SJSA1 (cell line): ENCODE measurements at regions not wholly inside any gene's neighbourhood (a gene's known extent, or its start where the extent isn't known, plus 50 kb on each side); places are given as distances from the start of the nearest gene placed in this dataset.

Source experiments
- DNase-seq, 2 experiments: peaks; one replicate each; pipeline ENCODE4 v3.0.0-alpha.2; 2015 to 2020; ENCODE audit warnings: low spot score in 2 of 2, low read depth in 1 of 2
- H3K27ac ChIP-seq: fragments of 250-450 bp; sonication (Bioruptor Pico); 2 replicates; pipeline ENCODE4 v1.5.1; 2020; ENCODE audit warnings: mild to moderate bottlenecking, moderate library complexity
- H3K27me3 ChIP-seq: fragments of 250-450 bp; sonication (Bioruptor Pico); replicated peaks from 2 replicates; pipeline ENCODE4 v1.5.1; 2020; ENCODE audit warnings: mild to moderate bottlenecking, moderate library complexity
- H3K36me3 ChIP-seq: fragments of 250-450 bp; sonication (Bioruptor Pico); 2 replicates; pipeline ENCODE4 v1.5.1; 2020; ENCODE audit warnings: mild to moderate bottlenecking
- H3K4me1 ChIP-seq: fragments of 250-450 bp; sonication (Bioruptor Pico); replicated peaks from 2 replicates; pipeline ENCODE4 v1.6.1; 2021; ENCODE audit warnings: mild to moderate bottlenecking
- H3K4me3 ChIP-seq: fragments of 250-450 bp; sonication (Bioruptor Pico); 2 replicates; pipeline ENCODE4 v1.5.1; 2020; ENCODE audit warnings: mild to moderate bottlenecking
- H3K9me3 ChIP-seq: fragments of 250-450 bp; sonication (Bioruptor Pico); replicated peaks from 2 replicates; pipeline ENCODE4 v1.5.1; 2020; ENCODE audit warnings: mild to moderate bottlenecking

DNA sequence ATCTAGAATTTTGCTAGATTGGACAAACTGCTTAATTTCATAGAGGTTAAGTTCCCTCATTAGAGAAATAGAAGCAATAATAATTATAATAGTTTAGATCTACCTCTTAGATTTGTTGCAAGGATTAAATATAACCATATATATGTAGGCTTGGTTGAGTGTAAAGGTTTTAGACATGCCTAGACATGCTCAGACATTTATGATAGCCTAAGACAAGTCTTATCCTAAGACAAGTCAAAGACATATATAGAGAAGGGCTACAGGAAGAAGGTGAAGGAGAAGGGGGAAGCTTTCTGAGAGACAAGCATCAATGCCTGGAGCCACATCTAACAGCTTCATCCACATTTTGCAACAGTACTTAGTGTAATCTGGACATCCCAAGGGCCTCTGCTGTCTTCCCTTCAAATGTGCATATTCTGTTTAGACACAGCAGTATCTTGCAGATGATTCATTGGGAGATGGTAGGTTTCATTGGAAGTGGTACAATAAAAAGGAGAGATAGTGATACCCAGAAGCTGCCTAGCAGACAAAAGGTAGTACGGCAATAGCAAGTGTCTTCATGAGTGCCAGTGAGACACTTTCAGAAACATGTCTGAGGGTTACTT is 146.5 kb downstream of the HGF start:
- H3K36me3 ChIP-seq: no peaks in the 10 kb centered on the region
- DNase-seq: no peak
- H3K4me1 ChIP-seq: peaks cover 27% of the 10 kb centered on the region
- no peaks in the 10 kb centered on the region for H3K9me3 ChIP-seq
- H3K27me3 ChIP-seq: no peaks in the 10 kb centered on the region
- H3K4me3 ChIP-seq: no peak overlapping the region
- H3K27ac ChIP-seq: no peak overlapping the region

- Histone ChIP-seq H3K4me1 (peaks cover 42% of the 10 kb centered on the region), H3K36me3 (no peaks in the 10 kb centered on the region)
- no peak for DNase-seq
These were observed 148.0 kb downstream of the HGF start for GRCh38 chr7:81621893-81622292.

GRCh38 chr7:81618396-81619014 is 151.3 kb downstream of the HGF start:
- peak; percentile 75 to 80 for DNase-seq
- H3K27ac ChIP-seq: peak overlapping the region; percentile 68

More at GRCh38 chr7:81621893-81622292, 148.0 kb downstream of the HGF start:
- no peaks in the 10 kb centered on the region for H3K27me3 ChIP-seq
- H3K9me3 ChIP-seq: no peaks in the 10 kb centered on the region
- no peak overlapping the region for H3K27ac ChIP-seq
- H3K4me3 ChIP-seq: no peak overlapping the region

DNA sequence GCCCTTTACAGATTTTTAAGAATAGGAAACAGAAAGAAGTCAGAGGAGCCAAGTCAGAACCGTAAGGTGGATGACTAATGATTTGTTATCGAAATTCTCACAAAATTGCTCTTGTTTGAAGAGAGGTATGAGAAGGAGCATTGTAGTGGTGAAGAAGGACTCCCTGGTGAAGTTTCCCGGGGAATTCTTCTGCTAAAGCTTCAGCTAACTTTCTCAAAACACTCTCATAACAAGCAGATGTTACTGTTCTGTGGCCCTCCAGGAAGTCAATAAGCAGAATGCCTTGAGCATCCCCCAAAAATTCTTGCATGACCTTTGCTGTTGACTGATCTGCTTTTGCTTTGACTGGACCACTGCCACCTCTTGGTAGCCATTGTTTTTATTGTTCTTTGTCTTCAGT is 152.9 kb downstream of the HGF start:
- Histone ChIP-seq H3K4me1 (peaks cover 25% of the 10 kb centered on the region), H3K27me3 (no peaks in the 10 kb centered on the region), H3K4me3 (no peak overlapping the region), H3K36me3 (no peaks in the 10 kb centered on the region), H3K27ac (peak overlapping the region; percentile 23; the same call in 1 of the 2 replicates), H3K9me3 (no peaks in the 10 kb centered on the region)
- peak in 1 of 2 experiments; percentile 41 for DNase-seq

More at GRCh38 chr7:81618396-81619014, 151.3 kb downstream of the HGF start:
- Histone ChIP-seq H3K27me3 (no peaks in the 10 kb centered on the region), H3K36me3 (no peaks in the 10 kb centered on the region), H3K9me3 (no peaks in the 10 kb centered on the region), H3K4me1 (peaks cover 27% of the 10 kb centered on the region), H3K4me3 (no peak overlapping the region)

GRCh38 chr7:81611805-81612204 is 158.0 kb downstream of the HGF start:
- H3K27ac ChIP-seq: no peak overlapping the region
- peaks cover under 1% of the 10 kb centered on the region for H3K4me1 ChIP-seq
- H3K36me3 ChIP-seq: no peaks in the 10 kb centered on the region
- no peaks in the 10 kb centered on the region for H3K27me3 ChIP-seq
- no peak overlapping the region for H3K4me3 ChIP-seq
- no peak for DNase-seq
- H3K9me3 ChIP-seq: no peaks in the 10 kb centered on the region

GRCh38 chr7:81611040-81611439 is 158.8 kb downstream of the HGF start:
- Histone ChIP-seq H3K9me3 (no peaks in the 10 kb centered on the region), H3K27ac (no peak overlapping the region), H3K27me3 (no peaks in the 10 kb centered on the region), H3K36me3 (no peaks in the 10 kb centered on the region), H3K4me3 (no peak overlapping the region), H3K4me1 (no peaks in the 10 kb centered on the region)
- no peak for DNase-seq

DNA sequence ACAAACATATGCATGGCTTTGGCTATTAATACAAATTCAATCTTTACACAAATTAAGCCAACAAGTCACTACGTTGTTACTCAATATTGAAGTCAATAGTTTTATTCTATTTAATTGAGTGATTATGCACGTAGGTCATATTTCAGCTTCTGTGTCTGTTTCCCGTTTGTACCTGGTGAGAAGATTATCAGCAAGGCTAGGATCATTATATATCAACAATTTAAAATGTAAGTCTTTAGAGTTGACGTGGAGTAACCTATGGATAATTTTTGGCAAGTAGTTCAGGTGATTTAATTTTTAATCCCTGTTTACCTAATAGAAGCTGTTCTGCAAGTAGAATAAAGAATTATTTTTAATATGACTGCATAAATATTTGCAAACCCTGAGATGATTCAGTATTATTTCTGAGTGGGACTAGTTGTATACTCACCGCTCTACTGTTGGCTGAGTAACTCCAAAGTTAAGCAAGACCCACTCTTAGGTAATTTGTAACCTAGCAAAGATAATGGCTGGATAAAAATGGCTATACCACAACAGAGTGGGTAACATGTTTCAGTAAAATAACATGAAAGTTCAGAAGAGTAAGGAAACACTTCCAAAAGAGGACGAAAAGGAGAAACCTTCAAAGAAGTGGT is 161.0 kb downstream of the HGF start:
- no peaks in the 10 kb centered on the region for H3K4me1 ChIP-seq
- H3K27ac ChIP-seq: no peak overlapping the region
- no peak overlapping the region for H3K4me3 ChIP-seq
- H3K27me3 ChIP-seq: no peaks in the 10 kb centered on the region
- H3K36me3 ChIP-seq: no peaks in the 10 kb centered on the region
- DNase-seq: no peak
- no peaks in the 10 kb centered on the region for H3K9me3 ChIP-seq

- DNase-seq: no peak
- no peak overlapping the region for H3K27ac ChIP-seq
- no peak overlapping the region for H3K4me3 ChIP-seq
- H3K4me1 ChIP-seq: no peaks in the 10 kb centered on the region
- H3K36me3 ChIP-seq: no peaks in the 10 kb centered on the region
- no peaks in the 10 kb centered on the region for H3K27me3 ChIP-seq
- H3K9me3 ChIP-seq: no peaks in the 10 kb centered on the region
These were observed 161.9 kb downstream of the HGF start for GRCh38 chr7:81607987-81608386.

DNA sequence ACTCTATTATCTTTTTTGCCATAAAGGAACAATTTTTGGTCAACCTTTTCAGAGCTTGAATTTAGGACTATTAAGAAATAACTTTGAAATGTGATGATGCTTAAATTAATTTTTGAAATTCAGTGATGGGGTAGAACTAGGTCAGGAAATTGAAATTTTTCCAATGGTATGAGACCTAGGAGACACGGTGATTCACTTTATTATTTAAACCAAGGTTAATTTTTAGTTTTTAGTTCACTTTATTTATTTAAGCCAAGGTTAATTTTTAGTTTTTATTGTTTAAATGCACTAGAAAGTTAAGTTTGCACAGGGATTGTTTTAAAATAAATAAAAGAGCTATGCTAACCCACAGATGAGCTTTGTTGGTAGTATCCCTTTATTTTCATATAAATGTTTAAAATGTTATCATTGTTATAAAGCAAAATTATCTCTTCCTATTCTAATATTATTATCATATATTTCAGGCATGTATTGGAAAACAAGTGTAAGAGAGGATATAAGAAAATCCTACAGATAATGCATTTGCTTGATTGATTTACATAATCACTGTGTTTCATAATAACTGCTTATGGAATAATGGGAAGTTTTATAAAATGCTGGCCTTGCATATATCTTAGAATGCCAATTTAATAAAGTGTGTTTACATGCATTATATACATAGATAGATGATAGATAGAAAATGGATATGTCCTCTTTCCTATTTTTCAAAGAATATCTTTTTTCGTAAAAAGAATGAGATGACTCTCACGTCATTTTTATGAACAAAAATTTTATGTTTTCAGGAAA is 163.6 kb downstream of the HGF start:
- no peak for DNase-seq
- no peaks in the 10 kb centered on the region for H3K36me3 ChIP-seq
- no peaks in the 10 kb centered on the region for H3K9me3 ChIP-seq
- no peaks in the 10 kb centered on the region for H3K27me3 ChIP-seq
- H3K4me3 ChIP-seq: no peak overlapping the region
- no peaks in the 10 kb centered on the region for H3K4me1 ChIP-seq
- no peak overlapping the region for H3K27ac ChIP-seq

DNA sequence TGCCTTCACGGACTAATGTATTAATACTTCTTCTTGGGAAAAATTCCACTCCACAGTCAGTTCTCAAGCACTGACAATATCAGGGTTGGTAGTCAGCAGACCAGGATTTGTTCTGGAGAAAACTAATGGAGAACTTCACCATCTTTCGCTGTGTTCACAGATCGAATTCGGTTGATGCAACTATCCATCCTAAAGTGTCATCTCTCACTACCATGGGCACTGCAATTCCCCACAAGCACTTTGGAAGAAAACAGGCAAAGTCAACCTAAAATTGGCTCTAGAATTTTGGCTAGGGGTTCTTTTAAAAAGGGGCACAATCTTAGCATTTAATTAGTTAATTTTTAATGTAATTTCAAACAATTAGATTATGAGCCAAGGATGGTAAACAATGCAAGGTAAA is 164.4 kb downstream of the HGF start:
- no peaks in the 10 kb centered on the region for H3K27me3 ChIP-seq
- no peaks in the 10 kb centered on the region for H3K36me3 ChIP-seq
- no peaks in the 10 kb centered on the region for H3K9me3 ChIP-seq
- no peak overlapping the region for H3K4me3 ChIP-seq
- no peaks in the 10 kb centered on the region for H3K4me1 ChIP-seq
- no peak overlapping the region for H3K27ac ChIP-seq
- no peak for DNase-seq

GRCh38 chr7:81604808-81605174 is 165.1 kb downstream of the HGF start:
- Histone ChIP-seq H3K4me1 (no peaks in the 10 kb centered on the region), H3K9me3 (no peaks in the 10 kb centered on the region), H3K36me3 (no peaks in the 10 kb centered on the region), H3K27ac (no peak overlapping the region), H3K4me3 (no peak overlapping the region), H3K27me3 (no peaks in the 10 kb centered on the region)
- DNase-seq: no peak

DNA sequence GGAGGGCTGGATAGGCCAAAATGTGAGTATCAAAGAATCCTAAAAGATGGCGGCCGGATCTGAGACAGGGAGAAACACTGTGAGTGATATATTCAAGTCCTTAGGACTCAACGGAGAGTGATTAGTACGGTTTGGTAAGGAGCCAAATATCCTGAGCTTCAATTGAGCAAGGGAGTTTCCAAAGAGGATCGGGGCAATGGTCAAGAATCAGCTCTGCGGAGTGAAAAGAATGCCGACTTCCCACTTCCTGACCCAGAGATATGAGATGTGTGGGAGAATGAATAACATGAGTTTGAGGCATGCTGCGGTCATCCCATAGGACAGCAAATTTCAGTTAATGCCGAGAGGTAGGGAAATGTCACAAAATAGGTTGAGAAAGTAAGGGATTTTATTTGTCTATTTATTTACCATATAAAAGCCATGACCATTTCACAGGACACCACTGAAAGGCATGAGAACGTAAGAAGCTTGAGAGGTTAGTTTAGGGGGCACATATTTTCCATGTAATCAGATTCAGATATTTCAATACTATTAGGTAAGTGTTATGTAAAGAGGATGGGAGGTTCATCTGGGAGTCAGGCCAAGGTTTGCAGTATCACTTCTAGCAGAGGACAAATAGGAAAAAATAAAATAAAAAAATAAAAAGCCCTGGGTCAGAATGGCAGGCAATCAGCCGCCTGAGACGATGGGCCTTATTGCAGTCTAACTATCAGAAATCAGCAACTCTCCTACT is 165.6 kb downstream of the HGF start:
- DNase-seq: no peak
- Histone ChIP-seq H3K27ac (no peak overlapping the region), H3K36me3 (no peaks in the 10 kb centered on the region), H3K4me1 (no peaks in the 10 kb centered on the region), H3K4me3 (no peak overlapping the region), H3K9me3 (no peaks in the 10 kb centered on the region), H3K27me3 (no peaks in the 10 kb centered on the region)

- no peaks in the 10 kb centered on the region for H3K36me3 ChIP-seq
- no peak for DNase-seq
- no peaks in the 10 kb centered on the region for H3K9me3 ChIP-seq
- no peak overlapping the region for H3K27ac ChIP-seq
- H3K27me3 ChIP-seq: no peaks in the 10 kb centered on the region
- H3K4me1 ChIP-seq: no peaks in the 10 kb centered on the region
- H3K4me3 ChIP-seq: no peak overlapping the region
These were observed 169.2 kb downstream of the HGF start for GRCh38 chr7:81600608-81601007.
